HUES48 (cell line): ENCODE measurements at regions not wholly inside any gene's neighbourhood (a gene's known extent, or its start where the extent isn't known, plus 50 kb on each side); places are given as distances from the start of the nearest gene placed in this dataset.

Source experiments
- H3K27ac ChIP-seq: one replicate; pipeline ENCODE4 v1.7.0; 2013; ENCODE audit warnings: low read depth, low read length, inconsistent platforms
- H3K27me3 ChIP-seq: 2 replicates; pipeline ENCODE4 v1.6.1; 2013; ENCODE audit warnings: mild to moderate bottlenecking, low read length; ENCODE audit not compliant: control insufficient read depth, insufficient read depth
- H3K36me3 ChIP-seq: 2 replicates; pipeline ENCODE4 v1.6.1; 2013; ENCODE audit warnings: low read length; ENCODE audit not compliant: control insufficient read depth, insufficient read depth
- H3K4me1 ChIP-seq: 2 replicates; pipeline ENCODE4 v1.6.1; 2013; ENCODE audit warnings: mild to moderate bottlenecking, low read length; ENCODE audit not compliant: control insufficient read depth, insufficient read depth
- H3K4me3 ChIP-seq: 2 replicates; pipeline ENCODE4 v1.5.1; 2013; ENCODE audit warnings: mild to moderate bottlenecking, low read depth, low read length
- H3K9ac ChIP-seq: 2 replicates; pipeline ENCODE4 v1.6.1; 2013; ENCODE audit warnings: mild to moderate bottlenecking, low read depth, low read length, moderate library complexity
- H3K9me3 ChIP-seq: 2 replicates; pipeline ENCODE4 v1.6.1; 2013; ENCODE audit warnings: low read length; ENCODE audit not compliant: control insufficient read depth, insufficient read depth

GRCh38 chr18:46408334-46408987, 248.6 kb downstream of the LOXHD1 start:
- H3K27me3 ChIP-seq, result no peaks in the 10 kb centered on the region
- H3K36me3 ChIP-seq, result no peaks in the 10 kb centered on the region
- no peak overlapping the region for H3K27ac ChIP-seq
- H3K9me3 ChIP-seq, result no peaks in the 10 kb centered on the region
- no peak overlapping the region for H3K4me3 ChIP-seq
- no peak overlapping the region for H3K9ac ChIP-seq
- H3K4me1 ChIP-seq, result peaks cover 25% of the 10 kb centered on the region

- Histone ChIP-seq H3K9me3 (no peaks in the 10 kb centered on the region), H3K27ac (peak overlapping the region; percentile 34), H3K36me3 (no peaks in the 10 kb centered on the region), H3K27me3 (no peaks in the 10 kb centered on the region), H3K9ac (no peak overlapping the region), H3K4me1 (peaks cover 38% of the 10 kb centered on the region), H3K4me3 (no peak overlapping the region)
Observed at GRCh38 chr18:46411191-46411828, 245.7 kb downstream of the LOXHD1 start.

- Histone ChIP-seq H3K36me3 (no peaks in the 10 kb centered on the region), H3K9ac (no peak overlapping the region), H3K27me3 (no peaks in the 10 kb centered on the region), H3K9me3 (no peaks in the 10 kb centered on the region), H3K4me3 (no peak overlapping the region), H3K4me1 (peaks cover 38% of the 10 kb centered on the region), H3K27ac (peak overlapping the region; percentile 47)
Observed at GRCh38 chr18:46411867-46412690, 244.9 kb downstream of the LOXHD1 start.

GRCh38 chr18:46412916-46413315, 244.1 kb downstream of the LOXHD1 start:
- Histone ChIP-seq H3K27me3 (no peaks in the 10 kb centered on the region), H3K36me3 (no peaks in the 10 kb centered on the region), H3K4me3 (no peak overlapping the region), H3K27ac (no peak overlapping the region), H3K4me1 (peaks cover 38% of the 10 kb centered on the region), H3K9ac (no peak overlapping the region), H3K9me3 (no peaks in the 10 kb centered on the region)

- no peaks in the 10 kb centered on the region for H3K9me3 ChIP-seq
- H3K4me3 ChIP-seq, result no peak overlapping the region
- H3K9ac ChIP-seq, result no peak overlapping the region
- no peaks in the 10 kb centered on the region for H3K27me3 ChIP-seq
- H3K27ac ChIP-seq, result no peak overlapping the region
- no peaks in the 10 kb centered on the region for H3K36me3 ChIP-seq
- H3K4me1 ChIP-seq, result peaks cover 42% of the 10 kb centered on the region
Observed at GRCh38 chr18:46413684-46414083, 243.3 kb downstream of the LOXHD1 start.

GRCh38 chr18:46414863-46415262, 242.2 kb downstream of the LOXHD1 start:
- Histone ChIP-seq H3K36me3 (no peaks in the 10 kb centered on the region), H3K9ac (no peak overlapping the region), H3K27ac (peak overlapping the region; percentile 34), H3K4me1 (peaks cover 53% of the 10 kb centered on the region), H3K4me3 (no peak overlapping the region), H3K27me3 (no peaks in the 10 kb centered on the region), H3K9me3 (no peaks in the 10 kb centered on the region)

GRCh38 chr18:46415532-46416252, 241.3 kb downstream of the LOXHD1 start:
- Histone ChIP-seq H3K36me3 (no peaks in the 10 kb centered on the region), H3K9ac (no peak overlapping the region), H3K27ac (no peak overlapping the region), H3K4me3 (no peak overlapping the region), H3K9me3 (no peaks in the 10 kb centered on the region), H3K27me3 (no peaks in the 10 kb centered on the region), H3K4me1 (peaks cover 54% of the 10 kb centered on the region)

GRCh38 chr18:46416706-46417638, 240.0 kb downstream of the LOXHD1 start:
- no peaks in the 10 kb centered on the region for H3K9me3 ChIP-seq
- no peak overlapping the region for H3K4me3 ChIP-seq
- H3K9ac ChIP-seq, result no peak overlapping the region
- no peaks in the 10 kb centered on the region for H3K27me3 ChIP-seq
- H3K27ac ChIP-seq, result no peak overlapping the region
- H3K4me1 ChIP-seq, result peaks cover 44% of the 10 kb centered on the region
- no peaks in the 10 kb centered on the region for H3K36me3 ChIP-seq

- Histone ChIP-seq H3K4me3 (no peak overlapping the region), H3K27ac (no peak overlapping the region), H3K27me3 (no peaks in the 10 kb centered on the region)
Observed at GRCh38 chr18:46418663-46419260, 238.3 kb downstream of the LOXHD1 start.

More at GRCh38 chr18:46418663-46419260, 238.3 kb downstream of the LOXHD1 start:
- Histone ChIP-seq H3K9me3 (no peaks in the 10 kb centered on the region), H3K9ac (no peak overlapping the region), H3K36me3 (no peaks in the 10 kb centered on the region), H3K4me1 (peaks cover 29% of the 10 kb centered on the region)
